HG02884 (cell line): ENCODE measurements at regions not wholly inside any gene's neighbourhood (a gene's known extent, or its start where the extent isn't known, plus 50 kb on each side); places are given as distances from the start of the nearest gene placed in this dataset.

Source experiments
- ATAC-seq: cut with Tn5 transposase; IDR thresholded peaks from one replicate; pipeline ENCODE4 v1.9.1; 2021; ENCODE audit warnings: mild to moderate bottlenecking, moderate library complexity; ENCODE audit not compliant: unreplicated experiment

GRCh38 chr4:135777361-135777760 lies 1575.8 kb upstream of the PABPC4L start:
- ATAC-seq, result no peak

- no peak for ATAC-seq
Observed at GRCh38 chr4:135775909-135776308, 1574.3 kb upstream of the PABPC4L start.

GRCh38 chr4:135770505-135770904 lies 1568.9 kb upstream of the PABPC4L start:
- ATAC-seq, result no peak

- ATAC-seq, result no peak
Observed at GRCh38 chr4:135744928-135745327, 1543.3 kb upstream of the PABPC4L start.

- ATAC-seq, result no peak
Observed at GRCh38 chr4:135741583-135741982, 1540.0 kb upstream of the PABPC4L start.

- no peak for ATAC-seq
Observed at GRCh38 chr4:135739354-135739753, 1537.8 kb upstream of the PABPC4L start.

GRCh38 chr4:135735512-135735911 lies 1533.9 kb upstream of the PABPC4L start:
- ATAC-seq, result no peak

- no peak for ATAC-seq
Observed at GRCh38 chr4:135732448-135732847, 1530.9 kb upstream of the PABPC4L start.

GRCh38 chr4:135731682-135732081 lies 1530.1 kb upstream of the PABPC4L start:
- ATAC-seq, result no peak

- no peak for ATAC-seq
Observed at GRCh38 chr4:135724421-135724820, 1522.8 kb upstream of the PABPC4L start.

GRCh38 chr4:135718019-135718418 lies 1516.4 kb upstream of the PABPC4L start:
- no peak for ATAC-seq

- no peak for ATAC-seq
Observed at GRCh38 chr4:135705343-135705742, 1503.8 kb upstream of the PABPC4L start.

- ATAC-seq, result no peak
Observed at GRCh38 chr4:135694066-135694465, 1492.5 kb upstream of the PABPC4L start.

- no peak for ATAC-seq
Observed at GRCh38 chr4:135684001-135684400, 1482.4 kb upstream of the PABPC4L start.

GRCh38 chr4:135672202-135672601 lies 1470.6 kb upstream of the PABPC4L start:
- ATAC-seq, result no peak

GRCh38 chr4:135670548-135670947 lies 1469.0 kb upstream of the PABPC4L start:
- no peak for ATAC-seq
